PC-3 (cell line): ENCODE measurements at regions not wholly inside any gene's neighbourhood (a gene's known extent, or its start where the extent isn't known, plus 50 kb on each side); places are given as distances from the start of the nearest gene placed in this dataset.
A peak's percentile ranks its signal among the peaks of the same experiment; 100 is the strongest.

Experiments used
- CTCF ChIP-seq: fragments of 300-600 bp; sonication (generic); conservative IDR thresholded peaks from 2 replicates; pipeline ENCODE4 v1.5.1; 2017; ENCODE audit warnings: antibody characterized with exemption, low read depth, mild to moderate bottlenecking, low read length
- EZH2phosphoT487 ChIP-seq: fragments of 300-600 bp; sonication (generic); IDR thresholded peaks from 2 replicates; pipeline ENCODE4 v1.6.1; 2018; ENCODE audit warnings: mild to moderate bottlenecking, antibody characterized with exemption, low read length, borderline replicate concordance

GRCh38 chrX:84907324-84907968 is 96.2 kb upstream of the APOOL start:
- TF ChIP-seq EZH2phosphoT487 = no peak
- peak; percentile 59 for TF ChIP-seq CTCF
